Stimulated activated CD8-positive, alpha-beta memory T cell treated with anti-CD3 and anti-CD28 coated beads, Interleukin-15, amount 100 ng/mL, for 1 hour (primary cell): ENCODE measurements at regions not wholly inside any gene's neighbourhood (a gene's known extent, or its start where the extent isn't known, plus 50 kb on each side); places are given as distances from the start of the nearest gene placed in this dataset.

Experiments used
- DNase-seq: peaks from one replicate; pipeline ENCODE4 v3.0.0-alpha.2; 2020; ENCODE audit warnings: low read depth

DNA sequence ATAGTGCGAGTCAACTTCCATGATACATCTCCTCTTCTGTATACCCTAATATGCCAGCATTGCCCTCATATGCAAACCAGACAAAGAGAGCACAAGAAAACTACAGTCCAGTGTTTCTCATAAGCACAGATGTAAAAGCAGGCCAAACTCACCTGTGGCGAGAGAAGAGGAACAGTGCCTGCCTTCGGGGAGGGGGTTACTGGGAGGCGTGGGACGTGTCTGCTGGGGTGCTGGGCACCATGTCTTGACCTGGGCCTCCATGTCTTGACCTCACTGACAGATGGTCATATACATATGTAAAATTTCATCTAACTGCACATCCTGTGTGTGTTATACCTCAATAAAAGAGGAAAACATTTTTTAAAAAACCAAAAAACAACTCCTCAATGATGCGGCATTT lies 159.3 kb upstream of the PPP1R26 start:
- no peak for DNase-seq

DNA sequence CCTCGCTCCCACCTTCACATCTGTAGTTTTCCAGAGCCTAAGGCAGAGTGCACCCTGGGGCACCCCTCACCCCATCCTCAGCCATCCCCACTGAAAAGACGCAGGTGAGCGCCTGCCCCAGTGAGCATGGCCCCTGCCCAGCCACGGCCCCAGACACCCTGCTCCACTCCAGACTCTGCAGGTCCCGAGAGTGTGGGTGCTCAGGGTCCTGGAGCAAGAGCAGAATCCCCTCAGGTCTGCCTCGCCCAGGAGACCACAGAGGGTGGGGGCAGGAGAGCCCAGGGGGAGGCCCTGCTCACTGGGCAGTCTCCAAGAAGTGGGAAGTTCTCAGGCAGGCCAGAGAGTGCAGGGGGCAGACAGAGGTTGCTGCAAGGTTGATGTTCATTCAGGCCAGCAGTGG lies 158.6 kb upstream of the PPP1R26 start:
- no peak for DNase-seq

DNA sequence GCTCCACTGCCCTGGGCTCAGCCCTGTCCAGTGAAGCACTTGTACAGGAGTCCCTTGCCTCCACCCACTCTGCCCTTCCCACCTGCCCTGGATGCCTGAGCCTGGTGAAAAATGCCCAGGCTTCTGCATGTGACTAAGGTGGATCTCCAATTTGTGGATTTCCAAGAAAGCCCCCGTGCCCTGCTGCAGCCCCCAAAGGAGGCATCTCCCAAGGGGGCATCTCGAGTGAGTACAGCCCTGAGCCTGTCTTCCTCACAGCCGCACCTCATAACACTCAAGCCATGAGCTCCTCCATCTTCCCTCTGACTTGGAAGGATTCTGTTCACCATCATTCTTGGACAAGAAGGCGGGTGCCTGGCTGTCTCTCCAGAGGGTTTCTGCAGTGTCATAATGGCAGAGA lies 158.0 kb upstream of the PPP1R26 start:
- no peak for DNase-seq

DNA sequence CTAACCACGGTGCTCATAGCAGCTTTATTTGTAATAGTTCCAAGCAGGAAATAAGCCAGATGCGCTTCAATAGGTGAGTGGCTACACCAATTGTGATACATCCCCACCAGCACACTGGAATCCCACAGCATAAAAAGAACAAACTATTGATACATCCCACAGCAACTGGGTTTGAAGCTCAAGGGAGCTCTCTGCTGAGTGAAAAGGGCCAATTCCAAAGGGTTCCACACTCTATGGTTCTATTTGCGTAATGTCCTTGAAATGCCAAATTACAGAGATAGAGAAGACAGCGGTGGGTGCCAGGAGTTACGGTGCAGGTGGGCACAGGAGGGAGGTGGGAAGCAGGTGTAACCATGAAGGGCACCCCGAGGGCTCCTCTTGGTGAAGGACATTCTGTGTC lies 155.3 kb upstream of the PPP1R26 start:
- DNase-seq: no peak

DNA sequence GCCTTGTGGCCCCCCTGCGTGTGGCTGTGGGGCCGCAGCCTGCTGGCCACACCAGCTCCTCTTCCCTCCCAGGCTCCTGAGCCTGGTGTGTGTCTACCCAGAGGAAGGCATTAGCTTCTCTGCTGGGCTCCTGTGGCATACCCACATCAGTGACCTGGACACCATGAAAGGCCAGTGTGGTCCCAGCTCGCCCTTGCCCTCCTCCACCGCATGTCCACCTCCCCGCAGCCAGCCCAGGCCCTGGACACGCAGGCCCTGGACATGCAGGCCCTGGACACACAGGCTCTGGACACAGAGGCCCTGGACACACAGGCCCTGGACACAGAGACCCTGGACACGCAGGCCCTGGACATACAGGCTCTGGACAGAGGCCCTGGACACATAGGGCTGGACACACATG lies 153.4 kb upstream of the PPP1R26 start:
- no peak for DNase-seq

DNA sequence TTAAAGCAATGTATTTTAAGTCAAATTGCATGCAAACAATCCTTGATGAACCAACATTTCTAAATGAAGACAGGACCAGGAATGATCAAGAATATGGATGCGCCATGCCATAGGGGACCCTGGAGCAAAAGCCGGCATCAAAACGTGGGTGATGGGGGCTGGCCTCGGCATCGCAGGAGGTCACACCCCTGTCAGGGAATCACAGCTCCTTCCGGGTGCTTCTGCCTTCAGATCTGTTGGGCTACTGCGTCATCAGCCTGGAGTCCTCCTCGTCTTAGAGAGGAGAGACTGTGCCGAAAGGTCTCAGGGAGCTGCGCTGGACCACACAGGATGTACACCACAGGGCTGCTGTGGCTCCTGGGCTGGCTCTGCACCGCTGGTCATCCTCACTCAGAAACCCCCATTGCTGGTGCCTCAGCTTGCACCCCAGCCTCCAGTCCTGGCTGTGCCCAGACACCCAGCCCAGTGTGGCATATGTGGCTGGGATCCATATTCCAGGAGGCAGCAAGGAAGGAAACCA lies 152.9 kb upstream of the PPP1R26 start:
- no peak for DNase-seq

DNA sequence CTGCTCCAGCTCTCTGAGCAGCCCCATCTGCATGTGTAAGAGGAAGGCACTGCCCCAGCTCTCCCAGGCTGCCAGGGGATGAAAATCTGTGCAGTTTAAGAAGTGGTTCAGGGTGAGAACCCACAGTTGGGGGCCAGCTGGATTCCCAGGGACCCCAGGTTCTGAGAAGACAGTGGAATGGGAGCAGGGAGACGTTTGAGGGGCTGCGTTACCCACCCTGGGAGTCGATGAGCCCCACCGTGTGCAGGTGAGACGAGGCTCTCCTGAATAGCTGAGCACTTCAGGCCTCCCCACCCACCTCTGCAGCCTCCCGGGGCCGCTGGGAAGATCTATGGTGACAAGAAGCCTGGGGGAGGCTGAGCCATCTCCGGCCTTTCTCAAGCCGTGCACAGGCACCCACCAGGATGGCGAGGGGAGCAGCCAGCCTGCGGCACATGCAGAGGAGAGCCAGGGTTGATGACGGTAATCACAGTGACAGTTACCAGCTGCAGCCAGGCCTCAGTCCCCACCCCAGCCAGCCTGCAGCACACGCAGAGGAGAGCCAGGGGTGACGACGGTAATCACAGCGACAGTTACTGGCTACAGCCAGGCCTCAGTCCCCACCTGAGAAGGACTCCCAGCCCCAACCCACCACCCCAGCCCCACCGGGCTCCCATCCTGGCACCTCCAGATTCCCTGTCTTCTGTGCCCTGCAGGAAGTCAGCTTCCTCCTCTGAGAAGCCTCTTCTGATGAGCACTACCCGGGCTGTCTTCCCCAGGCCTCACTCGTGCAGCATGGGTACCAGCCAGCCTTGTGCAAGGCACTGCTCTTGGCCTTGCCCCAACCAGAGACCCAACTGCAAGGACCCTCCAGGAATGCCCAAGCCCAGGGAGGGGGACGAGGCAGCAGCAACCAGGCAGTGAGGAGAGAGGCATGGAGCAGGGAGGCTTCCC lies 150.8 kb upstream of the PPP1R26 start:
- DNase-seq: no peak

DNA sequence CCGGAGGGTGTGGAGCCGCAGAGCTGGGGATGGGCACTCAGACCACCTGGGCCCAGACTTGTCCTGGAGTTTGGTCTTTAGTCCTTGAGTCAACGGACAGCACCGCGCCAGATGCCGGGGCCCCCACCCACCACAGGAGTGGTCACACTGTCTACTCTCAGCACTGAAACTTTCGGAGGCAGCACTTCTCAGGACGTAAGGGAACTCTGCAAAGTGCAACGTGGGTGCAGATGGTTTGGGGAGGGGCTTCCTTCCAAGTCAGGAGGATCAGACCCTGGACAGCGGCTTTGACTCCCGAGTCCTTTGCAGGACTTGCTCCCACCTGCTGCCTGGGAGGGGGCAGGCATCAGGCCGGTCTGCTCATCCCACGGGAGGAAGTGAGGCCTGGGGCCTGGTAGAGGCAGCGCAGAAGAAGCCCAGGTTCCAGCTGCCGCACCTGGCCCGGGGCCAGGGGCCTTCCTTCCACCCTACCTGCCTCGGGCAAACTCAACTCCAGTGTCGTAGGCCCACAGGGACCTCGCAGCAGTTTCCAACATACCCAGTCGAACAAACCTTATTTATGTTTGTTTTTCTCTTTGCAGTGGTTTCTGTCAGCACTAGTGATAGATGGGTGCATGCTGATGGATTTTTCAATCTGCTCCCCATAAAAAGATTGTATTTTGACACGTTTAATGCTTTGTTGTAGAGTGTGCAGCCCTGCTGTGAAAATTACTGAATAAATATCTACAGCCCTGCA lies 149.8 kb upstream of the PPP1R26 start:
- DNase-seq: no peak

DNA sequence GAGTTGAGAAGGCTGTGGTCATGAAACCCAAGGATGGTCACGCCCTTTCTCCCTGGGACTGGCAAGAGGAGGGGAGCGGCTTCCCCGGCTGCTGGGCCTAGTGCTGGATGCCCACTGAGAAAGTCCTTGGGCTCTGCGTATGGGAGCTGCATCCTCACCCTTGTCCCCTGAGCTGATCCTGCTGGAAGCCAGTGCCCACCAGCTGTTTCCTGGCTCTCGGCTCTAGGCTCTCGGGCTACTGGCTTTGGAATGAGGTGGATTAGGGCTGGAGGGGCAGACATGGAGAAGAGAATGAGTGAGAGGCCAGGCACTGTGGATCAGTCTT lies 149.3 kb upstream of the PPP1R26 start:
- DNase-seq: no peak

DNA sequence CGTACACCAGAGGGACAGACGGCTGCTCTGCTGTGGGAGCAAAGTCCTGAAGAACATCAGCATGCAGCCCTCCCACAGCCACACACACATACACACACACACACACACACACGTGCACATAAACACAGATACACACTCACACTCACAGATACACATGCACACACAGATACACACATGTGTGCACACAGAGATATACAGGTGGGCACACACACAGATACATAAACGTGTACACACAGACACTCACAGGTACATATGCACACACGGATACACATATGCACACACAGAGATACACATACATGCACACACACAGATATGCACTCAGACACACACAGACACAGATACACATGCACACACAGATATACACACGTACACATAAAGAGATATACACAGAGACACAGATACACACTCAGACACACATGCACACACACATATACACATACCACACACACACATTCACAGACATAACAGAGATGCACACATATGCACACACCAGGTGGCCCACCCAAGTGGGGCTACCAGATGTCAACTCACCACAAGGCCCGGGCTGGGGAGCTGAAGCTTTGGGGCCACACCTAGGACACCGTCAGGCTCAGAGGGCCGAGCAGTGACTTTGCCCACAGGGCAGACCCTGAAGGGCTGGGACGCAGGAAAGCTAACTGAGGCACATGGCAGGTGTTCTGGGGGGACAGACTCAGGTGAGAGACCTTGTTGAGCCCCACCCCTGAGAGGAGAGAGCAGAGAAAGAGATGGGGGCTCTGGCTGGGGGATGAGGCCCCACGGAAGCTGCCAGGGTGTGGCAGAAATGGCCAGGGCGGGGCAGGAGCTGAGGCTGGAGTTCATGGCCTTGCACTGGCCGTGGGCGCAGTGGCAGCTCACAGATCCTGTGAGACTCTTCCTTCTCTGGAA lies 148.6 kb upstream of the PPP1R26 start:
- no peak for DNase-seq

DNA sequence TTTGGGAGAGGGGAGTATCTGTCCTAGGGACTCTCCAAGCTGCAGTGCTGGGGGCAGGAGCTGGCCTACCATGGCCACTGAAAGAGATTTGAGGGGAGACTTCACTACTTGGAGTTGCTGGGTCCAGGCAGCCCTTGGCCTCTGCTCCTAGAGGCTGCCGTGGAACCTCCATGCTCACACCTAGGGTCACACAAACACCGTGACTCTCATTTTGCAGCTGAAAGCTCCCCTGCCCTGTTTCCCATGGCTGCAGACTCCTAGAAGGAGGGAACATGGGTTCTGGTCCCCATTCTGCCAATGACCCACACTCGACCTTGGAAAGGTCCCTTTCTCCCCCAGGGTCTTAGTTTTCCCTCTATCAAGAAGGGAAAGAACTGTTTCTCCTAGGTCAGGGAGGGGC lies 147.1 kb upstream of the PPP1R26 start:
- DNase-seq: no peak

DNA sequence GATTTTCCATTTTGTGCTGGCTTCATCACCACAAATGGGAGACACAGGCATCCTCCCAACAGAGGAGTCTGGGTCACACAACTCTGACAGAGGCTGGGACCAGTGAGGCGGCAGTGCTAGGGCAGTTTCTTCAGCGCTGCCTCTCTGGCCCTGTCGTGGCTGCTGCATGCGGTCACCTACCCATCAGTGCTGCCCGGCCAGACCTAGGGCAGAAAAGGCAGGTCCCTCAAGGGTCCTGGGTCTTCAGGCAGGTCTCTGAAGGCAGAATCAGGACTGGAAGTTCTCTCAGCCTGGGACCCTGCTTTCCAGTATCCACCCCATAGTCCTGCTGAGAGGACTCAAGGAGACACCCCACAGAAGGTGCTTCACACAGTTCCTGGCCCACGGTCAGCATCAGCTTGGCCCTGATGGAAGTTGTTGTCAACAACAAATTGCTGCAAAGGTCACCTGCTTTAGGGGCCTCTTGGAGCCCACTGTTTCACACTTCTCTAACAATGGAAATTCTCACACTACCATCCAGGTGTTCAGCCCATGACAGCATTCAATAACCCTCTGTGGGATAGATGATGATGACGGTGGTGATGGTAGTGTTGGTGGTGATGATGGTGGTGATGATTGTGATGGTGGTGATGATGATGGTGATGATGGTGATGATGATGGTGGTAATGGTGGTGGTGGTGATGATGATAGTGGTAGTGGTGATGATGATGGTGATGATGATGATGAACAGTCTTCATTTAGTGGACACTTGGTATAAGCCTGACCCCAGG lies 146.4 kb upstream of the PPP1R26 start:
- DNase-seq: no peak

DNA sequence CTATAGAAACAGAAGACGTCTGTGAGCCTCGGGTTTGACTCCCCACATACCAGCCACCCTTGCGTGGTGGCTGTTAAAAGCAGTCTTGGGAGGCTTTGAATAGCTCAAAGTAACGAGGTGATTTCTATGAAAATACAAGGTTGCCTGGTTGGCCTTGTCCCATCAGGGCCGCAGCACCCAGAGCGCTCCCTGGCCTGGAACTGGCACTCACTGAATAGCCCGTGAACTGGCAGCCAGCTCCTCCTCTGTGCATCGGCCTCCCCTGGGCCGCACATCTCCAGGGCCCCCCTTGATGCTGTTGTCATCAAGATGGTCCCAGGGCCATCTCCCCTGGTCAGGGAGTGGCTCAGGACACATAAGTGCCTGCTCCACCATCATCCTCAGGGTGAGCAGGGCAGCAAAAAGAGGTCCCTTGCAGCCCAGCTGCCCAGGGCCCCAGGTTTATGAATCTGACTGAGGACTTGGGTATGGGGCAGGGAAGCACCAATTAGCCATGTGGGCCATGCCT lies 144.6 kb upstream of the PPP1R26 start:
- no peak for DNase-seq

DNA sequence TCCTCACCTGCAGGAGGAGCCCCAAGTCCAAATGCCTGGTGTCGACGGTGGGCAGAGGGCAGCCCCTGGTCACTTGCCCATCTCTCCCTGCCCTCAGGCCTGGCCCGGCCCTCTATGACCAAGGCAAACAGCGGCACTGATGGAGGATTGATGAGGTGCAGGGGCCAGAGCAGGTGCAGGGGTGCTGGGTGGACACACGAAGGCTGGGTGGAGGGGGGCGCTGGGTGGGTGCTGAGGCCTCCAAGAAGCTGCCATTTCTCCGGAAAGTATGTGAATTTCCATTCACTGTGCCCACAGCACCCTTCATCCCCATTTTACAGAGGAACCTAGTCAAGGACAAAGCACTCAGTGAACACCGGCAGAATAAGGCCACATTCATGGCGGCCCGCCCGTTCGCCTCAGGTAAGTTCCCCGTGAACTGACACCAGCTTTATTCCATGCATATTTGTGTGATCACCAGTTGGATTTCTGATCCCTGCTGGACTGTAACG lies 143.8 kb upstream of the PPP1R26 start:
- no peak for DNase-seq

DNA sequence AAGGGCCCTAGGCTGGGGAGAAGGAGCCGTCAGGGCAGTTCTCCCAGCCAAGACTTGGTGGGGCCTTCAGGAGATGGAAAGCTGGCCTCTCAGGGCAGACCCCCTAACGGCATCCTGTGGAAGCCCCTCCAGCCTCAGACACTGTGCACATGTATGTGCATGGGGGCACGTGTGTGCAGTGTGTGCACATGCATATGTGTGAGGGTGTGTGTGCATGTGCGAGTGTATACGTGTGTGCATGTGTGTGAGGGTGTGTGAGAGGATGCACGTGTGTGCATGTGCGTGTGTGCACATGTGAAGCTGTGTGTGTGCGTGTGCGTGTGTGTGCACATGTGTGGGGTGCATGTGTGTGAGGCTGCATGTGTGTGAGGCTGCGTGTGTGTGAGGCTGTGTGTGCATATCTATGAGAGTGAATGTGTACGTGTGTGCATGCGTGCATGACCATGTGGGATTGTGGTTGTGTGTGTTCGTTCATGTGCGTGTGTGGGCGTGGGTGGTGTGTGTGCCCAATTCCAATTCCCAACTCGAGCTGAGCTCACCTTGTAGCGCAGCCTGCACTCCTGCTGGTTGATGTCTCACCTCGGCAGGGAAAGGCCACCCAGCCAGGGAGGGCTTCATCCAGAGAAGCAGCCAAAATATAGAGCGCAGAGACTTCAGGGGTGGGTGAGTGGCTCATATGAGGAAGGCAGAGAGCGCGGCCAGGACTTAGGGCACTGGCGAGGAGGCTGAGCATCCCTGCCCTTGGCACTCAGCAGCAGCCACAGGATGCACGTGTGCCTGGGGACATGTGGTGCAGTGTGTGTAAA lies 142.7 kb upstream of the PPP1R26 start:
- no peak for DNase-seq

DNA sequence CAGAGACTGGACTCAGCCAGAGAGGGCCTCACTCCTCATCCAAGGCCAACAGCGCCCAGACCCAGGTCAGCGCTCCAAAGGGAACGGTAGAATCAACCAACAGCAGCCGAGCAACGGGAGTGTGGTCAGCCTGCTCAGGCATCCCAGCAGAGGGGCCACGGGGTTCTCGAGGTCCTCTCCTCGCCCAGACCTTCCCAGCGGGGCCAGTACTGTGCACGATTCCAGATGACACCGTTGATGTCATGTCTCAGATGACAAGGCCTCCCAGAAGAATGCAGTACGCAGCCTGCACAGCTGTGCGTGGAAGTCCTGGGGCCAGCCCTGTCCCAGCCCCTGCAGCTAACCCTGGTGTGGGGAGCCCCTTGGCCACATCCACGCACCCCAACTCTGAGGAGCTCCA lies 141.0 kb upstream of the PPP1R26 start:
- DNase-seq: no peak

DNA sequence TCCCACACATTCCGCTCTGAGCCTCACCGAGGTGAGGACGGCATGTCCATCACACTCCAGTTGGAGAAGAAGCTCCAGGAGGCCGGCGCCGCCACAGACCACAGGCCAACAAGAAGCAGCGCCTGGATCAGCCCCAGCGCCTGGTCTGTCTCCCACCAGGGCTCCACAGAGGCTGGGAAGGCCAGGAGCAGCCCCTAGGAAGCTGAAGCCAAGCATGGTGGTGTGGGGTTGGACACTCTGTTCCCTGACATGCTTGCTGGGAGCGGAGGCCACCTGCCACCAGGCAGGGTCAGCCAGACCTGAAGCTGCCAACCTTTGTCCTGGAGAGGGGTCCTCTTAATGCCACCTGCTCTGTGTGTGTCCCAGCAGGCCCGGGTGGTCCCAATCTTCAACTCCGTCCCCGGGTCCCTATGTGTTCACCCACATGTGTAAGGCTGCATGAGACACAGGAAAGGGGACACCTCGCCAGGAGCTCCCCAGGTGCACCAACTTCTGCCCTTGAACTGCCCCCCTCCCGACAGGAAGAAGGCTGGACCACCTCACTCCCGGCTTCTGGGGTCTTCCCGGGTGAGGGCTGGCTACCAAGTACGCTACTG lies 140.1 kb upstream of the PPP1R26 start:
- no peak for DNase-seq

DNA sequence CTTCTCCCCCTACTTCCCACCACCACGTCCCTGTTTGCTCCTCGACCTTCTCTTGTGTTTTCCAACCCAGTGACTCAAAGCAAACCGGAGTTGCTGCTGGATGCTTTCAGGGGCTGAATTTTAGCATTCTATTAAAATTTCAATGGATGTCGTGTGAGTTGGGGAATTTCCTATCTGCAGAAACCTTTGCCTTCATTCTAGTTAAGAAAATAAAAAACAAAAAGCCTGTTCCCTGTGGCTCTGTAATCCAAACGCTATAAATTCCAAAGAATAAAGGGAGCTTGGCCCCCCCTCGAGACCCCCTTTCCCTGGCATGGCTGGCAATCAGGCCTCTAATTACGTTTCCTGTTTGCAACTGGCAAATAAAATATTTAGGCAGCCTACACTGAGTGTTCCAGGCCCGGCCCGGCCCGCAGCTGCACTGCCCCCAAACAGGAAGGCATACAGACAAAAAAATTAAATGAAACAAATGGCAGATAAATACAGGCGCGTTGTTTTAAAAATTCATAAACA lies 139.4 kb upstream of the PPP1R26 start:
- DNase-seq: no peak

DNA sequence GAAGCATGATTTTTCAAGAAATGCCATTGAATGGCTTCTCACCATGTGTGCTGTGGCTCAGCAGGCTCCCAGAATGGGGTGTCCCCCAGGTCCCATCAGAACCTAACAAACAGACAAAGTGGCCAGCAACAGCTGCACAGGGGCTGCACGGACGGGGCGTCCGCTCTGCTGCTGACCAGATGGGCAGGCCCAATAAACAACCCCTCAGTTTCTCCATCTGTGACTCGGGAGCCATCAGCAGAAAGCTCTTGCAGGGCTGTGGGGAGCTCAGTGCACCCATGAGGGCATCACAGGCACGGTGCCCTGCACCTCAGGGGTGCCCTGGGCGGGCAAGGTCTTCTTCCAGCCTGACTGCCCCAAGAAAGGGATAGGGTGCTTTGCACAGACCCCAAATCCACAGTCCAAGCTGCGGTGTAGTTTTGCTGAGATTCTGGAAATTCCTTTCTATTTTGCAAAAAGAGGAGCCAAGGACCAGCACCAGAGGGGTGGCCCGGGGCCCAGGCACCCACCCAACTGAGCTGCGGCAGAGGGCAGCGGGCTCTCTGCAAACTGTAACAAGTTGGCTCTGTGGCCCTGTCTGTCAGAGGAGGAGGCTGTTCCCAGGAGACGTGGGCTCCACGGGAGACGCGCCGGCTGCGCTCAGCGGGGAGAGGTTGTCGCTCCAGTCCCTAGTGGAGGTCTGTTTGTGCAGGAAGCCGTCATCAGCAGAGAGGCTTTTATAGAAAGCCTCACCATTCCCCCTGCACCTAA lies 138.7 kb upstream of the PPP1R26 start:
- no peak for DNase-seq
